ENCODE measurements at regions not wholly inside any gene's neighbourhood (a gene's known extent, or its start where the extent isn't known, plus 50 kb on each side); places are given as distances from the start of the nearest gene placed in this dataset.
A peak's percentile ranks its signal among the peaks of the same experiment; 100 is the strongest.
"Not testable (repeated sequence)": the region's sequence is repeated elsewhere in the genome, so short reads cannot be mapped to it uniquely, and the experiment has no call there.

DNA sequence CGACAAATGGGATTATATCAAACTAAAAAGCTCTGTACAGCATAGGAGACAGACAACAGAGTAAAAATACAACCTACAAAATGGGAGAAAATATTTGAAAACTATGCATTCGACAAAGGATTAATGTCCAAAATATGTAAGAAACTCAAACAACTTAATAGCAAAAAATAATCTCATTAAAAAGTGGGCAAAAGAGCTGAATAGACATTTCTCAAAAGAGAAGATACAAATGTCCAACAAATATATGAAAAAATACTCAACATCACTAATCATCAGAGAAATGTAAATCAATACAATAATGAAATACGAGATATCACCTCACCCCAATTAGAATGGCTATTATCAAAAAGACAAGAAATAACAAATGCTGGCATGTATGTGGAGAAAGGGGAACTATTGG is 272.9 kb downstream of the KLHL13 start:
- Mint-ChIP-seq H3K4me3 (no peak overlapping the region), H3K36me3 (ENCODE audit: low read depth) (no peaks in the 10 kb centered on the region), H3K9me3 (peaks cover 2% of the 10 kb centered on the region), H3K4me1 (ENCODE audit: low read depth) (no peaks in the 10 kb centered on the region), H3K27ac (no peak overlapping the region), H3K27me3 (ENCODE audit: low read depth) (no peaks in the 10 kb centered on the region)
- DNase-seq = no peak
- CTCF ChIA-PET = no interaction called here
- intact Hi-C loops (cut with micrococcal nuclease) = no loop called here

DNA sequence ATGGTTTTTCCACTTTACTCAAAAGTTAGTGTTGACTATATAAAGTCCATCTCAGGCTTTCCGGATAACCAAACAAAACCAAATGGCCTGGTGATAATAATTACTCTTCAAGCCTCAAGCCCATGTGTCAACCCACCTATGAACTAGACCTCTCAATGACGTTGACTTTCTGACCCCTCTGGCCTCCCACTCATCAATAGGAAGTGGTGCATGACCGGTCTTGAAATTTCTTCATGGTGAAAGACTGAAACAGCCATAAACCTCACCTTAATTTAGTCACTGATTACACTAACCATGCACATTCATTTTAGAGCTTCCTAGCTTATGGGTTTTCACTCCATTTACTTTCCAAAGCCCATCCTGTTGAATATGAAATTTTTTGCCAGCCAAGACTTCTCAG is 276.0 kb downstream of the KLHL13 start:
- H3K36me3 Mint-ChIP-seq (ENCODE audit: low read depth) = no peaks in the 10 kb centered on the region
- no peak for DNase-seq
- H3K4me1 Mint-ChIP-seq (ENCODE audit: low read depth) = no peaks in the 10 kb centered on the region
- H3K27ac Mint-ChIP-seq = no peak overlapping the region
- H3K27me3 Mint-ChIP-seq (ENCODE audit: low read depth) = no peaks in the 10 kb centered on the region
- H3K4me3 Mint-ChIP-seq = no peak overlapping the region
- intact Hi-C loops (cut with micrococcal nuclease) = no loop called here
- CTCF ChIA-PET = no interaction called here
- peaks cover 2% of the 10 kb centered on the region for H3K9me3 Mint-ChIP-seq

- no peaks in the 10 kb centered on the region for H3K36me3 Mint-ChIP-seq (ENCODE audit: low read depth)
- no peak overlapping the region for H3K4me3 Mint-ChIP-seq
- DNase-seq = peak; percentile 5
- intact Hi-C loops (cut with micrococcal nuclease) = no loop called here
- no peak overlapping the region for H3K27ac Mint-ChIP-seq
- H3K27me3 Mint-ChIP-seq (ENCODE audit: low read depth) = no peaks in the 10 kb centered on the region
- CTCF ChIA-PET = no interaction called here
- peaks cover 2% of the 10 kb centered on the region for H3K9me3 Mint-ChIP-seq
- H3K4me1 Mint-ChIP-seq (ENCODE audit: low read depth) = no peaks in the 10 kb centered on the region
These were observed 277.1 kb downstream of the KLHL13 start for GRCh38 chrX:117839544-117839943.

DNA sequence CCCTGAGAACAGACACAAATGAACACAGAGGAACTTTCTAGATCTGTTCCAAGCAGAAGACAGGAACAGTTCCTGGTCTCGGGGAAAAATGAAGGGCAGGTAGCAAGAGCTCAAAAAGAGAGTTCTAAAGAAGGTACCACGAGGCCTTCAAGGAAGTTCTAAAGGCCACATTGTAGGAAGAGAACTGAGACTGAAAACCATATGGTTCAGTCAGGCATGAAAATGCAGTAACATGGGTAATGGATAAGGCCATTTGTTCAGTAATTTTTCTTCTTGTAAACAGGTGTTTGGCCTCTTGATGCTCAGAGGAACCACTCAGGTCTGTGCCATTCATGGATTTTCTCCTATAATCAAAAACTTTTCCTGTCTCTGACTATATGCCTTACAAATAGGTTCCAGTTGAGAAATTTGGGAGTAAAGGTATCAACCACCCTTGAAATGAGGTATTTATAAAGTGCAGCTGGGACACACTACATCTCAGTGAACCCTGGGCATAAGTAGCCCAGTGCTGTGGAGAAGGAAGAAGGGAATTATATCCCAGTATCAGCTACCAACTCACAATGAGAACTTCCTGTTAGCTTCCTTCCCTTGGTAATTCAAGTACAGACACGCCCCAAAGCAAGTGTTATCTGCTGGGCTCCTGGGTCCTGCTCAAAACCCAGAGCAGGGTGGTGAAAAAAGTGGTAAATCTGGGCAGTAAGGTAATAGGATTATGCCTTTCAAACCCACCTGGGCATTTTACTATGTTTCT is 277.9 kb downstream of the KLHL13 start:
- intact Hi-C loops (cut with micrococcal nuclease) = no loop called here
- Mint-ChIP-seq H3K4me3 (no peak overlapping the region), H3K27me3 (ENCODE audit: low read depth) (no peaks in the 10 kb centered on the region), H3K27ac (no peak overlapping the region), H3K9me3 (peaks cover 4% of the 10 kb centered on the region), H3K36me3 (ENCODE audit: low read depth) (no peaks in the 10 kb centered on the region), H3K4me1 (ENCODE audit: low read depth) (no peaks in the 10 kb centered on the region)
- DNase-seq = no peak
- CTCF ChIA-PET = no interaction called here

DNA sequence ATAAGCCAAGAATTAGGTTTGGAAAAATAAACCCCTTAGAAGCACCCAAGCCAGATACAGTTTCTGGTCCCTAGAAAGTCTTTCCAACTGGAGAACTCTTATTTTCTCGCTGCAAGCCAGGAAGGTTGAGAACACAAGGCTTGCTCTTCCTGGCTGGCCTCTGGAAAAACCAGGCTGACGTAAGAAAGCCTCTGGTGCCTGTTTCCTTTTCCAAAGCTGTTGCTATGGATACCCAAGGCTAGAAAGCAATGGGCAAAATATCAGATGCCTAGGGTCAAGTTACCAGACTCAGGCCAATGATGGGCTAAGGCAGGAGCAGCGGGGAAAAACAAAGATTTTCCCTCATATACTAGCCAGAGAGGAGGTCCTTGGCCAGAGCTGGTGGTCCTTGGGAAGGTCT is 281.6 kb downstream of the KLHL13 start:
- H3K4me3 Mint-ChIP-seq = no peak overlapping the region
- intact Hi-C loops (cut with micrococcal nuclease) = no loop called here
- peaks cover 2% of the 10 kb centered on the region for H3K9me3 Mint-ChIP-seq
- CTCF ChIA-PET = no interaction called here
- H3K27ac Mint-ChIP-seq = no peak overlapping the region
- H3K27me3 Mint-ChIP-seq (ENCODE audit: low read depth) = no peaks in the 10 kb centered on the region
- H3K4me1 Mint-ChIP-seq (ENCODE audit: low read depth) = no peaks in the 10 kb centered on the region
- no peak for DNase-seq
- H3K36me3 Mint-ChIP-seq (ENCODE audit: low read depth) = no peaks in the 10 kb centered on the region

- Mint-ChIP-seq H3K27me3 (ENCODE audit: low read depth) (no peaks in the 10 kb centered on the region), H3K9me3 (peaks cover 2% of the 10 kb centered on the region), H3K4me3 (no peak overlapping the region), H3K27ac (no peak overlapping the region), H3K4me1 (ENCODE audit: low read depth) (no peaks in the 10 kb centered on the region), H3K36me3 (ENCODE audit: low read depth) (no peaks in the 10 kb centered on the region)
- CTCF ChIA-PET = no interaction called here
- no peak for DNase-seq
- intact Hi-C loops (cut with micrococcal nuclease) = no loop called here
These were observed 282.5 kb downstream of the KLHL13 start for GRCh38 chrX:117834076-117834475.

DNA sequence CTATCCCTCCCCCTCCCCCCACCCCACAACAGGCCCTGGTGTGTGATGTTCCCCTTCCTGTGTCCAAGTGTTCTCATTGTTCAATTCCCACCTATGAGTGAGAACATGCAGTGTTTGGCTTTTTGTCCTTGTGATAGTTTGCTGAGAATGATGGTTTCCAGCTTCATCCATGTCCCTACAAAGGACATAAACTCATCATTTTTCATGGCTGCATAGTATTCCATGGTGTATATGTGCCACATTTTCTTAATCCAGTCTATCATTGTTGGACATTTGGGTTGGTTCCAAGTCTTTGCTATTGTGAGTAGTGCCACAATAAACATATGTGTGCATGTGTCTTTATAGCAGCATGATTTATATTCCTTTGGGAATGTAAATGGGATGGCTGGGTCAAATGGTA is 295.1 kb downstream of the KLHL13 start:
- H3K4me3 Mint-ChIP-seq; CTCF ChIA-PET; intact Hi-C loops (cut with micrococcal nuclease); H3K27ac Mint-ChIP-seq; H3K27me3 Mint-ChIP-seq (ENCODE audit: low read depth); H3K9me3 Mint-ChIP-seq; DNase-seq; H3K4me1 Mint-ChIP-seq (ENCODE audit: low read depth); H3K36me3 Mint-ChIP-seq (ENCODE audit: low read depth): not testable (repeated sequence)

DNA sequence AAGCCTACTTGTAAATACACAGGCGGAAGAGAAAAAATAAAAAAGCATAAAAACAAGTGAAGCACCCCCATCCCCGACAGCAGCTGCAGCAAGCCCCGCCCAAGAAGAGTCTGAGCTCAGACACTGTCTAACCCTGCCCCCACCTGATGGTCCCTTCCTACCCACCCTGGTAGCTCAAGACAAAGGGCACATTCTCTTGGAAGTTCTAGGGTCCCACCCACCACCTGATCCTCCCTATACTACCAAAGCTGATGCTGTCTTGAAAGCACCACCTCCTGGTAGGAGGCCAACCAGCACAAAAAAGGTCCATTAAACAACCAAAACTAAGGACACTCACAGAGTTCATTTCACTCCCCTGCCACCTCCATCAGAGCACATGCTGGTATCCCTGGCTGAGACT is 308.2 kb downstream of the KLHL13 start:
- intact Hi-C loops (cut with micrococcal nuclease) = no loop called here
- H3K27me3 Mint-ChIP-seq (ENCODE audit: low read depth) = no peaks in the 10 kb centered on the region
- no peaks in the 10 kb centered on the region for H3K36me3 Mint-ChIP-seq (ENCODE audit: low read depth)
- no peaks in the 10 kb centered on the region for H3K4me1 Mint-ChIP-seq (ENCODE audit: low read depth)
- no peak overlapping the region for H3K27ac Mint-ChIP-seq
- DNase-seq = no peak
- no peaks in the 10 kb centered on the region for H3K9me3 Mint-ChIP-seq
- no peak overlapping the region for H3K4me3 Mint-ChIP-seq
- CTCF ChIA-PET = no interaction called here

- Mint-ChIP-seq H3K27me3 (ENCODE audit: low read depth) (no peaks in the 10 kb centered on the region), H3K9me3 (peaks cover 2% of the 10 kb centered on the region), H3K27ac (no peak overlapping the region), H3K4me3 (no peak overlapping the region), H3K36me3 (ENCODE audit: low read depth) (no peaks in the 10 kb centered on the region), H3K4me1 (ENCODE audit: low read depth) (no peaks in the 10 kb centered on the region)
- DNase-seq = no peak
- intact Hi-C loops (cut with micrococcal nuclease) = no loop called here
- CTCF ChIA-PET = interaction anchor here (1.1 kb wide), 1 partner anchor 451 kb away, joined by 3 read pairs; no protein-coding TSS in a partner anchor
These were observed 313.1 kb downstream of the KLHL13 start for GRCh38 chrX:117803463-117803862.

DNA sequence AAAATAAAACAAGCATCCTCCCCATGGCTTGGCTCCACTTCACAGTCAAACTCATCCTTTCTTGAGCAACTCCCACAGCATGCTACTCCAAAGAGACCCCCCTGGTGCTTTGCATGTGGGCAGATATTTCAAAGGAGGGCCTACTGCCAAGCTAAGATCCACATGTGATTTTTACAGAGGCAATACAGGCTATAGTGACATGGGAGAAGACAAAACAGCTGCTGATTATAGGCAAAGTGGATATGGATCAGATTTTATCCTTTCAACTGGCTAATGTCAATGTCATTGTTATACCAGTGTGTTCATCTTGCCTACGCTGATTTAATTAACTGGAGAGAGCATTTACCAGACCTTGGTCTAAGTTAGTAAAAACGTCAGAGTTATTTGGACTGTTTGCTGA is 328.3 kb downstream of the KLHL13 start:
- no peak overlapping the region for H3K4me3 Mint-ChIP-seq
- CTCF ChIA-PET = no interaction called here
- no peak for DNase-seq
- H3K36me3 Mint-ChIP-seq (ENCODE audit: low read depth) = no peaks in the 10 kb centered on the region
- H3K27ac Mint-ChIP-seq = no peak overlapping the region
- intact Hi-C loops (cut with micrococcal nuclease) = no loop called here
- H3K27me3 Mint-ChIP-seq (ENCODE audit: low read depth) = no peaks in the 10 kb centered on the region
- H3K9me3 Mint-ChIP-seq = no peaks in the 10 kb centered on the region
- H3K4me1 Mint-ChIP-seq (ENCODE audit: low read depth) = no peaks in the 10 kb centered on the region

DNA sequence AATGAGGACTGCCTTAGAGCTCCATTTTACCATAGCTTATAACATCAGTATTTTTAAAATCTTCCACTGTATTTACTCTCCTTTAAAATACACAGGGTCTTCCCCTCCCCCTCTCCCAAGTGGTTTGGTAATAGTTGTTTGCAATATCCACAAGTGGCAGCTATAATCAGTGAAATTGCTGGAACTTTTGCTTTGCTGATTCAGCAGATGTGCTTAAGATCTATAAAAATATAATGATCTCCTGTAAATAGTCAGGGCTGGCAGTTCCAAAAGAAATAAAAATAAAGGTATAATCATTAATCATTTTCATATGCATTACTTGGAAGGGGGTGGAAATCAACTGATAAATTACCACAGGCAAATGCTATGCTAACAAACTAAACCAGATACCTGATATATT is 345.2 kb downstream of the KLHL13 start:
- intact Hi-C loops (cut with micrococcal nuclease) = no loop called here

DNA sequence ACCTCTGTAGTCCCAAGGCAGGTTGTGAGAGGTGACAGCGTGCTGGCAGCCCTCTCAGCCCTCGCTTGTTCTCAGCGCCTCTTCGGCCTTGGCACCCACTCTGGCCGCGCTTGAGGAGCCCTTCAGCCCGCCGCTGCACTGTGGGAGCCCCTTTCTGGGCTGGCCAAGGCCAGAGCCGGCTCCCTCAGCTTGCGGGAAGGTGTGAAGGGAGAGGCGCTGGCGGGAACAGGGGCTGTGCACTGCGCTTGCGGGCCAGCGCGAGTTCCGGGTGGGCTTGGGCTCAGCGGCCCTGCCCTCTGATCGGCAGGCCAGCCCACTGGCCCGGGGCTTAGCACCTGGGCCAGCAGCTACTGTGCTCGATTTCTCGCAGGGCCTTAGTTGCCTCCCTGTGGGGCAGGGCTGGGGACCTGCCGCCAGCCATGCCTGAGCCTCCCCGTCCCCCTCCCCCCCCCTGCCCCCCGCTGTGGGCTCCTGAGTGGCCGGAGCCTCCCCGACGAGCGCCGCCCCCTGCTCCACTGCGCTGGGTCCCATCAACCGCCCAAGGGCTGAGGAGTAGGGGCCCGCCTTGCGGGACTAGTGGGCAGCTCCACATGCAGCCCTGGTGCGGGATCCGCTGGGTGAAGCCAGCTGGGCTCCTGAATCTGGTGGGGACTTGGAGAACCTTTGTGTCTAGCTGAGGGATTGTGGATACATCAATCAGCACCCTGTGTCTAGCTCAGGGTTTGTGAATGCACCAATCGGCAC is 347.6 kb downstream of the KLHL13 start:
- intact Hi-C loops (cut with micrococcal nuclease) = no loop called here
- no peaks in the 10 kb centered on the region for H3K36me3 Mint-ChIP-seq (ENCODE audit: low read depth)
- H3K9me3 Mint-ChIP-seq = peaks cover 1% of the 10 kb centered on the region
- CTCF ChIA-PET = no interaction called here
- H3K4me1 Mint-ChIP-seq (ENCODE audit: low read depth) = no peaks in the 10 kb centered on the region
- DNase-seq = no peak
- H3K27ac Mint-ChIP-seq = no peak overlapping the region
- no peak overlapping the region for H3K4me3 Mint-ChIP-seq
- H3K27me3 Mint-ChIP-seq (ENCODE audit: low read depth) = no peaks in the 10 kb centered on the region

More for the DNA sequence above, 345.2 kb downstream of the KLHL13 start:
- Mint-ChIP-seq H3K27me3 (ENCODE audit: low read depth) (no peaks in the 10 kb centered on the region), H3K9me3 (peaks cover 1% of the 10 kb centered on the region), H3K4me3 (no peak overlapping the region), H3K27ac (no peak overlapping the region), H3K4me1 (ENCODE audit: low read depth) (no peaks in the 10 kb centered on the region), H3K36me3 (ENCODE audit: low read depth) (no peaks in the 10 kb centered on the region)
- CTCF ChIA-PET = no interaction called here
- no peak for DNase-seq

GRCh38 chrX:117765211-117765610 is 351.4 kb downstream of the KLHL13 start:
- H3K9me3 Mint-ChIP-seq = peaks cover 1% of the 10 kb centered on the region
- no peaks in the 10 kb centered on the region for H3K27me3 Mint-ChIP-seq (ENCODE audit: low read depth)
- CTCF ChIA-PET = no interaction called here
- DNase-seq = no peak
- no peak overlapping the region for H3K27ac Mint-ChIP-seq
- H3K36me3 Mint-ChIP-seq (ENCODE audit: low read depth) = no peaks in the 10 kb centered on the region
- no peak overlapping the region for H3K4me3 Mint-ChIP-seq
- intact Hi-C loops (cut with micrococcal nuclease) = no loop called here
- no peaks in the 10 kb centered on the region for H3K4me1 Mint-ChIP-seq (ENCODE audit: low read depth)

Measured in activated naive CD4-positive, alpha-beta T cell treated with anti-CD3 and anti-CD28 coated beads for 36 hours (primary cell).